Panc1 (cell line): ENCODE measurements at regions not wholly inside any gene's neighbourhood (a gene's known extent, or its start where the extent isn't known, plus 50 kb on each side); places are given as distances from the start of the nearest gene placed in this dataset.

Experiments
- CTCF ChIP-seq: fragments of 450-650 bp; IDR thresholded peaks from 2 replicates; pipeline ENCODE4 v1.5.1; 2017; ENCODE audit warnings: mild to moderate bottlenecking
- POLR2AphosphoS5 ChIP-seq: IDR thresholded peaks from 2 replicates; pipeline ENCODE4 v1.6.1; 2012; ENCODE audit warnings: mild to moderate bottlenecking, low read depth, low read length, moderate library complexity
- REST ChIP-seq, 2 experiments: IDR thresholded peaks; 2 replicates each; pipeline ENCODE4 v1.6.1; 2011 to 2012; ENCODE audit warnings: low read depth in 2 of 2, control low read depth in 1 of 2, low read length in 1 of 2, mild to moderate bottlenecking in 1 of 2, moderate library complexity in 1 of 2; ENCODE audit not compliant: insufficient read depth in 1 of 2
- SIN3A ChIP-seq: IDR thresholded peaks from 2 replicates; pipeline ENCODE4 v1.6.1; 2012; ENCODE audit warnings: low read depth, mild to moderate bottlenecking, low read length, moderate library complexity, borderline replicate concordance; ENCODE audit not compliant: insufficient read depth
- TCF7L2 ChIP-seq: IDR thresholded peaks from 2 replicates; pipeline ENCODE4 v1.6.1; 2011; ENCODE audit warnings: mild to moderate bottlenecking, low read depth, low read length, inconsistent platforms

GRCh38 chr15:94069844-94070243, 161.5 kb upstream of the MCTP2 start:
- TF ChIP-seq CTCF: no peak
- TF ChIP-seq POLR2AphosphoS5: no peak
- TF ChIP-seq REST (IDR thresholded peaks at IDR 0.05; ENCODE audit: insufficient read depth in 1 of 2, low read depth in 2 of 2, low read length in 1 of 2): no peak
- no peak for TF ChIP-seq TCF7L2
- no peak for TF ChIP-seq SIN3A
